ENCODE measurements at regions not wholly inside any gene's neighbourhood (a gene's known extent, or its start where the extent isn't known, plus 50 kb on each side); places are given as distances from the start of the nearest gene placed in this dataset.

- no peak for DNase-seq
- Histone ChIP-seq H3K27me3 (ENCODE audit: insufficient read depth, low read length, poor library complexity) (no peaks in the 10 kb centered on the region), H3K4me3 (ENCODE audit: low read depth in 1 of 2, low read length in 2 of 2) (no peak overlapping the region), H3K4me1 (ENCODE audit: insufficient read depth, low read length) (no peaks in the 10 kb centered on the region), H4K20me1 (ENCODE audit: insufficient read depth, low read length) (no peaks in the 10 kb centered on the region), H3K79me2 (ENCODE audit: insufficient read depth, low read length) (no peaks in the 10 kb centered on the region), H2AFZ (ENCODE audit: low read depth, low read length) (no peak overlapping the region), H3K27ac (ENCODE audit: low read length) (no peak overlapping the region), H3K4me2 (ENCODE audit: insufficient read depth, low read length) (no peak overlapping the region), H3K9ac (ENCODE audit: low read depth, low read length) (no peak overlapping the region), H3K9me3 (ENCODE audit: insufficient read depth, low read length, severe bottlenecking) (peaks cover 6% of the 10 kb centered on the region), H3K36me3 (ENCODE audit: insufficient read depth, low read length) (no peaks in the 10 kb centered on the region)
- no peak for TF ChIP-seq CTCF (IDR thresholded peaks at IDR 0.05; ENCODE audit: borderline replicate concordance, extremely low read depth, low read length, poor library complexity, severe bottlenecking)
- no peak for TF ChIP-seq EZH2 (IDR thresholded peaks at IDR 0.05; ENCODE audit: borderline replicate concordance, low read depth, low read length, severe bottlenecking)
- no peak for ATAC-seq (ENCODE audit: insufficient read depth, low read depth)
These were observed 79.2 kb upstream of the DDIT4L start for GRCh38 chr4:100269446-100269845.

- H2AFZ ChIP-seq (ENCODE audit: low read depth, low read length), result no peak overlapping the region
- ATAC-seq (ENCODE audit: insufficient read depth, low read depth) (no peak), DNase-seq (no peak)
- H3K9ac ChIP-seq (ENCODE audit: low read depth, low read length), result no peak overlapping the region
- H3K4me3 ChIP-seq (ENCODE audit: low read depth in 1 of 2, low read length in 2 of 2), result no peak overlapping the region
- no peak overlapping the region for H3K27ac ChIP-seq (ENCODE audit: low read length)
- H3K4me1 ChIP-seq (ENCODE audit: insufficient read depth, low read length), result no peaks in the 10 kb centered on the region
- no peaks in the 10 kb centered on the region for H3K27me3 ChIP-seq (ENCODE audit: insufficient read depth, low read length, poor library complexity)
- no peaks in the 10 kb centered on the region for H4K20me1 ChIP-seq (ENCODE audit: insufficient read depth, low read length)
- H3K79me2 ChIP-seq (ENCODE audit: insufficient read depth, low read length), result no peaks in the 10 kb centered on the region
- TF ChIP-seq CTCF (IDR thresholded peaks at IDR 0.05; ENCODE audit: borderline replicate concordance, extremely low read depth, low read length, poor library complexity, severe bottlenecking), result no peak
- TF ChIP-seq EZH2 (IDR thresholded peaks at IDR 0.05; ENCODE audit: borderline replicate concordance, low read depth, low read length, severe bottlenecking), result no peak
- H3K36me3 ChIP-seq (ENCODE audit: insufficient read depth, low read length), result no peaks in the 10 kb centered on the region
- peaks cover 6% of the 10 kb centered on the region for H3K9me3 ChIP-seq (ENCODE audit: insufficient read depth, low read length, severe bottlenecking)
- H3K4me2 ChIP-seq (ENCODE audit: insufficient read depth, low read length), result no peak overlapping the region
These were observed 78.5 kb upstream of the DDIT4L start for GRCh38 chr4:100268789-100269188.

GRCh38 chr4:100261346-100261745 lies 71.1 kb upstream of the DDIT4L start:
- TF ChIP-seq EZH2 (IDR thresholded peaks at IDR 0.05; ENCODE audit: borderline replicate concordance, low read depth, low read length, severe bottlenecking) (no peak), CTCF (IDR thresholded peaks at IDR 0.05; ENCODE audit: borderline replicate concordance, extremely low read depth, low read length, poor library complexity, severe bottlenecking) (no peak)
- Histone ChIP-seq H3K36me3 (ENCODE audit: insufficient read depth, low read length) (no peaks in the 10 kb centered on the region), H3K79me2 (ENCODE audit: insufficient read depth, low read length) (no peaks in the 10 kb centered on the region), H3K4me2 (ENCODE audit: insufficient read depth, low read length) (no peak overlapping the region), H4K20me1 (ENCODE audit: insufficient read depth, low read length) (no peaks in the 10 kb centered on the region), H3K9ac (ENCODE audit: low read depth, low read length) (no peak overlapping the region), H3K4me1 (ENCODE audit: insufficient read depth, low read length) (peaks cover 5% of the 10 kb centered on the region), H2AFZ (ENCODE audit: low read depth, low read length) (peak overlapping the region; percentile 34; the same call in 1 of the 2 replicates), H3K27ac (ENCODE audit: low read length) (no peak overlapping the region), H3K27me3 (ENCODE audit: insufficient read depth, low read length, poor library complexity) (no peaks in the 10 kb centered on the region), H3K4me3 (ENCODE audit: low read depth in 1 of 2, low read length in 2 of 2) (no peak overlapping the region), H3K9me3 (ENCODE audit: insufficient read depth, low read length, severe bottlenecking) (no peaks in the 10 kb centered on the region)
- DNase-seq (no peak), ATAC-seq (ENCODE audit: insufficient read depth, low read depth) (no peak)

- TF ChIP-seq EZH2 (IDR thresholded peaks at IDR 0.05; ENCODE audit: borderline replicate concordance, low read depth, low read length, severe bottlenecking) (no peak), CTCF (IDR thresholded peaks at IDR 0.05; ENCODE audit: borderline replicate concordance, extremely low read depth, low read length, poor library complexity, severe bottlenecking) (no peak)
- Histone ChIP-seq H4K20me1 (ENCODE audit: insufficient read depth, low read length) (no peaks in the 10 kb centered on the region), H3K36me3 (ENCODE audit: insufficient read depth, low read length) (no peaks in the 10 kb centered on the region), H3K79me2 (ENCODE audit: insufficient read depth, low read length) (no peaks in the 10 kb centered on the region), H3K27me3 (ENCODE audit: insufficient read depth, low read length, poor library complexity) (no peaks in the 10 kb centered on the region), H3K4me2 (ENCODE audit: insufficient read depth, low read length) (no peak overlapping the region), H3K4me3 (ENCODE audit: low read depth in 1 of 2, low read length in 2 of 2) (no peak overlapping the region), H3K9me3 (ENCODE audit: insufficient read depth, low read length, severe bottlenecking) (no peaks in the 10 kb centered on the region), H3K27ac (ENCODE audit: low read length) (no peak overlapping the region), H3K9ac (ENCODE audit: low read depth, low read length) (no peak overlapping the region), H2AFZ (ENCODE audit: low read depth, low read length) (no peak overlapping the region), H3K4me1 (ENCODE audit: insufficient read depth, low read length) (peaks cover 13% of the 10 kb centered on the region)
- no peak for ATAC-seq (ENCODE audit: insufficient read depth, low read depth)
- no peak for DNase-seq
These were observed 68.4 kb upstream of the DDIT4L start for GRCh38 chr4:100258675-100259074.
